ENCODE measurements at regions not wholly inside any gene's neighbourhood (a gene's known extent, or its start where the extent isn't known, plus 50 kb on each side); places are given as distances from the start of the nearest gene placed in this dataset.

DNA sequence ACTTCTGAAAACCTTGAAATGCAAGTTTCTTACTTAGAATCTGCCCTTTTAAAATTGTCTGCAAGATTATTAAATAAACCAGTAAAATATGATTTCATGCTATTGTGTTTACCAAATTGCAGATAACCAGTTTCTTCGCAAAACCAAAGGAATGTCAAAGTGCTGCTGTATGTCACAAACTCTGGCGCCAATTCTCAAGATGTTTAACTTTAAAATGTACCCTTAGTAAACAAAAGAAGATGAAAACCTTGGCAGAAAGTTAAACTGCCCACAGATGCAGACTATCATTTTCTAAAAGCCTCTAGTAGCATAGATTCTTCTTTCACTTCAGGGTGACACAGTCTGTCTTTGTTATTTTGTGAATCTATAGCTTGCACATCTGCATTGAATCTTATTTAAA is 189.2 kb downstream of the SLITRK6 start:
- no peak for DNase-seq
- no peaks in the 10 kb centered on the region for H3K27me3 ChIP-seq (ENCODE audit: low read depth)
- intact Hi-C loops (cut with DNase I): no loop called here
- H3K27ac ChIP-seq: no peak overlapping the region
- no peak overlapping the region for H3K4me3 ChIP-seq
- TF ChIP-seq, protein P1, sequence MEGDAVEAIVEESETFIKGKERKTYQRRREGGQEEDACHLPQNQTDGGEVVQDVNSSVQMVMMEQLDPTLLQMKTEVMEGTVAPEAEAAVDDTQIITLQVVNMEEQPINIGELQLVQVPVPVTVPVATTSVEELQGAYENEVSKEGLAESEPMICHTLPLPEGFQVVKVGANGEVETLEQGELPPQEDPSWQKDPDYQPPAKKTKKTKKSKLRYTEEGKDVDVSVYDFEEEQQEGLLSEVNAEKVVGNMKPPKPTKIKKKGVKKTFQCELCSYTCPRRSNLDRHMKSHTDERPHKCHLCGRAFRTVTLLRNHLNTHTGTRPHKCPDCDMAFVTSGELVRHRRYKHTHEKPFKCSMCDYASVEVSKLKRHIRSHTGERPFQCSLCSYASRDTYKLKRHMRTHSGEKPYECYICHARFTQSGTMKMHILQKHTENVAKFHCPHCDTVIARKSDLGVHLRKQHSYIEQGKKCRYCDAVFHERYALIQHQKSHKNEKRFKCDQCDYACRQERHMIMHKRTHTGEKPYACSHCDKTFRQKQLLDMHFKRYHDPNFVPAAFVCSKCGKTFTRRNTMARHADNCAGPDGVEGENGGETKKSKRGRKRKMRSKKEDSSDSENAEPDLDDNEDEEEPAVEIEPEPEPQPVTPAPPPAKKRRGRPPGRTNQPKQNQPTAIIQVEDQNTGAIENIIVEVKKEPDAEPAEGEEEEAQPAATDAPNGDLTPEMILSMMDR (IDR thresholded peaks at IDR 0.05): no peak
- no peaks in the 10 kb centered on the region for H3K9me3 ChIP-seq
- H3K4me1 ChIP-seq: no peaks in the 10 kb centered on the region
- ATAC-seq: no peak
- H3K36me3 ChIP-seq: no peaks in the 10 kb centered on the region

DNA sequence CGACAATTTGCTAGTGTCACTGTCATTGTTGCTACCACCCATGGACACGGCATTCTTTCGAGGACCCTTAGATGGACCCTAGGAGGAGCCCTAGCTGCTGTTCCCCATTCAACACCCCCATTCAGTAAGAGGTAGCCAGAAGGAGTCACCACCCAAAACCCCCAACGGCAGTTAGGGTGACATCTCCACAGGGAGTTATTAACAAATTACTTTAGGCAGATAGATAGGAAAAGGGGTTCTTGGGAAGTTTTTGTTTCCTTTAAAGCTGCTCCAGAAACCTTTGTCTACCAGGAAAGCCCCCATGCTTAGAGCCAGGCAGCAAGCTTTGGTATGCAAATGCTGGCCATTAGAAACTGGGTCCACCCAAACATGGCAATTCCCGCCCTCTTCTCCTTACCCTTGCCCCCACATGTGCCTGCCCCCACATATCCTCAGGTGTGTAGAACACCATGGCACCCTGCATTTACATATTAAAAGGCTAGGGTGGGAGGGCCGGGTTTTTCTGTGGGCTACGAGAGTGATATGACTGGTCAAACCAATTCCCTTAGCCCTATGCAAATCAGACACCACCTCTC is 190.9 kb downstream of the SLITRK6 start:
- intact Hi-C loops (cut with DNase I): no loop called here
- H3K27me3 ChIP-seq (ENCODE audit: low read depth): no peaks in the 10 kb centered on the region
- TF ChIP-seq, protein P1 (IDR thresholded peaks at IDR 0.05): no peak

DNA sequence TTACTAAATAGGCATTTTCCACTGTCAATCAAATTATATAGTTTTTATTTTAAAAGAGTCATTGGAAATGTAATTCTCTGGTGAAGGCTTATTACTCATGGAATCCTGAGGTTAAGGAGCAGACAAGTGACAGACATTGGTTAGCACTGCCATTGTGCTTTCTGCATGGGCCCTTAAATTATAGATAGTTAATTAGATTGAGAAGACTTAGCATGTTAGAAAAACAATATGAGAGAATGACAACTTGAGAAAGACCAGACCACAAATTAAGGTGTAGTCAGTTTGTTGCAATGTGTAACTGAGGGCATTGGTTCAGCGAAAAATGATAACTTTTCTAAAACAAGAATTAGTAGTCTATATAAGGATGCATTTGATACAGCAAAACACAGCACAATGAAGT is 195.5 kb downstream of the SLITRK6 start:
- no peaks in the 10 kb centered on the region for H3K9me3 ChIP-seq
- H3K27ac ChIP-seq: no peak overlapping the region
- H3K27me3 ChIP-seq (ENCODE audit: low read depth): no peaks in the 10 kb centered on the region
- intact Hi-C loops (cut with DNase I): no loop called here
- H3K36me3 ChIP-seq: no peaks in the 10 kb centered on the region
- H3K4me3 ChIP-seq: no peak overlapping the region
- DNase-seq: no peak
- TF ChIP-seq, protein P1 (IDR thresholded peaks at IDR 0.05): no peak
- no peaks in the 10 kb centered on the region for H3K4me1 ChIP-seq
- ATAC-seq: no peak

More for the DNA sequence above, 190.9 kb downstream of the SLITRK6 start:
- H3K36me3 ChIP-seq: no peaks in the 10 kb centered on the region
- no peaks in the 10 kb centered on the region for H3K4me1 ChIP-seq
- H3K4me3 ChIP-seq: no peak overlapping the region
- ATAC-seq: no peak
- no peak overlapping the region for H3K27ac ChIP-seq
- H3K9me3 ChIP-seq: no peaks in the 10 kb centered on the region
- DNase-seq: no peak

DNA sequence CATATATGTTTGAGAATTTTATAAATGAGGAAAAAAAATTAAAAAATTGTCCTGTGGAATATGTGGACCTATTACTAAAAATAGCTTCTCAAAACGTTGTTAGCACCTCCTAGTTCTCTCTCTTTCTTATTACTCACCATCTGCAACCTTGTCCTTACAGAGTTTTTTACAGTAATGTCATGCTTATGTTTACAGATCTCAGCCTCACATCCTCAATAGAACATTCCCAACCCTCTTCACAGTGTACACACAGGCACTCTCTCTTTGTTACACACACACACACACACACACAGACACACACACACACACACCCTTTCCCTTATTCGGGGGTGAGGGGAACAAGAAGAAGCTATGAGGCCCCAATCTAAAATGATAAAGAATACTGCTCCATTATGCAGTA is 197.7 kb downstream of the SLITRK6 start:
- Histone ChIP-seq H3K9me3 (no peaks in the 10 kb centered on the region), H3K4me1 (no peaks in the 10 kb centered on the region), H3K4me3 (no peak overlapping the region), H3K27ac (no peak overlapping the region), H3K36me3 (no peaks in the 10 kb centered on the region), H3K27me3 (ENCODE audit: low read depth) (no peaks in the 10 kb centered on the region)
- intact Hi-C loops (cut with DNase I): no loop called here
- ATAC-seq: no peak
- DNase-seq: no peak
- TF ChIP-seq, protein P1 (IDR thresholded peaks at IDR 0.05): no peak

DNA sequence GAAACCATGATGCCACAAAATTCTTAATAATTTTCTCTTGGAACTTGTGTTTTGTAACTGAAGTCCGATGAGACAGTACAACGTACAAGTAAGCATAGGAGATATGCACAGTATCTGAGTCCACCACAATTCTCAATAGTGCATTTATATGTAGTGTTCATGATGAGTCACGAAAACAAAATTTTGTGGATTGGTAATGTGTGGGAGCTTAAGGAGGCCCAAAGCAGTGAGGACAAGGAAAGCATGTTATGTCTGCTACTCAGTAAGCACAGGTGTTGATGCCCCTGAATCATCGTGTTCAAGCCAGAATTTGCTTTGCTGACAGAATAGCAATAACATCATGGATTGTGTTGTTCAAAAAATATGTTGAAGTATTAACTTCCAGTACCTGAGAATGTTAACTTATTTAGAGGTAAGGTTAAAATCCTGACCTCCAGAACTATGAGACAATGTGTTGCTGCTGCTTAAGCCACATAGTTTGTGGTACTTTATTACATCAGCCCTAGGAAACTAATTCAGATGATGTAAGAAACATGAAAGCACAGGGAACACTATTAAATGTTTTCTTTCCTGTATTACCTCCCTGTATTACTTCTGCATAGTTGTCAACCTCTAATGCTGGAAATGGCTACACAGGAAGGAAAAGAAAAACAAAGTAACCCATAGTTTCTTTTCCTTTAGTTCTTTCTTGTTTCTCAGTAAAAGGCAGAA is 201.3 kb downstream of the SLITRK6 start:
- ATAC-seq: no peak
- Histone ChIP-seq H3K4me3 (no peak overlapping the region), H3K27ac (no peak overlapping the region), H3K27me3 (ENCODE audit: low read depth) (no peaks in the 10 kb centered on the region), H3K4me1 (no peaks in the 10 kb centered on the region), H3K36me3 (no peaks in the 10 kb centered on the region), H3K9me3 (no peaks in the 10 kb centered on the region)
- intact Hi-C loops (cut with DNase I): no loop called here
- TF ChIP-seq, protein P1 (IDR thresholded peaks at IDR 0.05): no peak
- no peak for DNase-seq
